Stimulated activated effector memory CD8-positive, alpha-beta T cell treated with anti-CD3 and anti-CD28 coated beads, Interleukin-12 subunit alpha, Interleukin-12 subunit beta, amount 100 ng/mL, for 72 hours (primary cell): ENCODE measurements at regions not wholly inside any gene's neighbourhood (a gene's known extent, or its start where the extent isn't known, plus 50 kb on each side); places are given as distances from the start of the nearest gene placed in this dataset.

Experiments used
- ATAC-seq: fragments of 150-1000 bp; cut with Tn5 transposase; 2 replicates; pipeline ENCODE4 v1.10.0; 2021
- DNase-seq, 2 donors: peaks; one replicate each; pipeline ENCODE4 v3.0.0; 2021 to 2022; ENCODE audit warnings: low spot score in 2 of 2
- H3K27ac Mint-ChIP-seq: one replicate; pipeline ENCODE4 v1.8.0; 2022; ENCODE audit warnings: mild to moderate bottlenecking, mixed read lengths
- H3K36me3 Mint-ChIP-seq: one replicate; pipeline ENCODE4 v1.8.0; 2022; ENCODE audit warnings: mild to moderate bottlenecking, mixed read lengths
- H3K4me1 Mint-ChIP-seq: one replicate; pipeline ENCODE4 v1.8.0; 2022; ENCODE audit warnings: mixed read lengths
- H3K4me3 Mint-ChIP-seq: one replicate; pipeline ENCODE4 v1.8.0; 2022; ENCODE audit warnings: mild to moderate bottlenecking, mixed read lengths
- H3K9me3 Mint-ChIP-seq: one replicate; pipeline ENCODE4 v1.8.0; 2022; ENCODE audit warnings: mixed read lengths

DNA sequence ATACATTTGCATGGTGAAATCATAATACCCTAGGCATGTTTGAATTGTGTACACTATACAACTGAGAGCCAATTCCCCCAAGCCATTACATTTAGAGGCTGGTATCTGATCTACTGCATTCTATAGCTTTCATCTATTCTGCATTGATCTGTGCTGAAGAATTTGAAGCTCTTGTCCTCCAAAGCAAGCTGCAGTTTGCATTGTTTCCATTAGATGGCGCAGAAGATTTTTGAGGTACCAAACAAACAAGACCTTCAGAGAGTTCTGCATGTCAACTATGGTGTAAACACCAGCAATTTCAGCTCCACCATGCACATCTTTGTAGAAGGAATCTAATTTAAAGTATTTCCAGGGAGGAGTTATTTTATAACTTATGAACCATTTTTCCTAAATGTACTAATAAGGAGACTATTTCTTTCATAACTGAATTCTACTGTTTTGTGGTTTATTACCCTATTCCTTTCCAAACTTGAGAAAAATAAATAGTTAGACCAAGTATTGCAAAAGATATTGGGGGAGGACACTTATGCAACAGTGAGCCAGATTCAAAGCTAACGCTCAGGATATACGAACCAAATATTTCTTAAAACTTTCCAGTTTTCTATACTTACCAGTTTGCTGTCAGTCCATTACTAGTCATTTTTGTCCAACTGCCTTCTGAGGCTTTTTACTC, 761.8 kb upstream of the ACVR2A start:
- peak; percentile 27 to 55 for DNase-seq
- ATAC-seq = no peak
- no peaks in the 10 kb centered on the region for H3K9me3 Mint-ChIP-seq
- H3K36me3 Mint-ChIP-seq = no peaks in the 10 kb centered on the region
- no peak overlapping the region for H3K4me3 Mint-ChIP-seq
- no peaks in the 10 kb centered on the region for H3K4me1 Mint-ChIP-seq
- H3K27ac Mint-ChIP-seq = no peak overlapping the region

DNA sequence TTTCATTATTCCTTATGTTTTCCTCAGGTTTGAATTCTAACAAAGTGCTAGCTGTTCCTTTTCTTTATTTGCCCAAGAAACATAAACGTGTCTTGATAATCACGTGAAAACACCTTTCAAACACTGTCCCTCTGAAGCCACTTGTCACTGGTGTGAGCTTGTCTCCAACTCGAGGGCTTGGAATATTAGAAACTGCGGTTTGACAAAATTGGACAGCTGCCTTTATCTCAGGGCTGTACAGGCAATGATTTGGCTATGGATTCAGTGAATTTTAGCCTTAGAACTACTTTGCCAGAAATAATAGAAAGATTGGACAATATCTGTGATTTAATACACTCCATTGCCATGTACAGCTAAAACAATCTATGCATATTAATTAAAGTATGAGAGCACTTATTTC, 763.0 kb upstream of the ACVR2A start:
- DNase-seq (no peak), ATAC-seq (no peak)
- Mint-ChIP-seq H3K9me3 (no peaks in the 10 kb centered on the region), H3K4me1 (no peaks in the 10 kb centered on the region), H3K36me3 (no peaks in the 10 kb centered on the region), H3K4me3 (no peak overlapping the region), H3K27ac (no peak overlapping the region)

DNA sequence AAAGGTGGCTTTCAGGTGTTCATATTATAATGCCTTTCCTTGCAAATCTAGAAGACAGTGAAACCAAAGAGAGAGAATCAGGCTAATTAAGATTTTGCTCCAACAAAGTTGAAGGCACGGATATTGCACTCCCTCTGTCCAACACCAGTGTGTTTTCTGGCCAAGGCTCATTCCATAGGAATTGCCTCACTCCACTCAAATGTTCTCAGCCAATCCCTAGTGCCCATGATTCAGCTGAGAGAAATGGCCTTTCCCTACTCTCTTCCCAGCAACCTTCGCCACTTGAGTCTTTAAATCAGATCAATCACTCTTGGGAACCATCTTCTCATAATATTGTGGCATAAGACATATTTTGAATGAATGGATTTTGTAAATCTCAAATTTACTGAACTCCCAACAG, 768.2 kb upstream of the ACVR2A start:
- no peaks in the 10 kb centered on the region for H3K9me3 Mint-ChIP-seq
- no peaks in the 10 kb centered on the region for H3K36me3 Mint-ChIP-seq
- no peak for ATAC-seq
- no peak for DNase-seq
- no peaks in the 10 kb centered on the region for H3K4me1 Mint-ChIP-seq
- no peak overlapping the region for H3K27ac Mint-ChIP-seq
- no peak overlapping the region for H3K4me3 Mint-ChIP-seq

DNA sequence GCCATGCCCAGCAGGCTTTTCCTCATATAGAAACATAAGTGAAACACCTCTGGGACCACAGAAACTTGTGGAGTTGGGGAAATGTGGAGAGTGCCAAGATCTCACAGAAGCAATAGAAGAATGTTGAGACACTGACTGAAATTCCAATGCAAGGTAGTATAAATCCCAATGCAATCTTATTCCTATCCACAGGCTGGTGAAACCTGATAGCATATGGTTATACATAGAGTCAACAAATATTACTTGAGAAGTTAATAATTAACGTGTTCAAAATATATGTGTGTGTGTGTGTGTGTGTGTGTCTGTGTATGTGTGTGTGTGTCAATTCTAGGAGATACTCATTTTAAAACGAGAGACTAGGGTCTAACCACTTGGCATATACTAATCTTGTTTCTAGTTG, 776.8 kb upstream of the ACVR2A start:
- Mint-ChIP-seq H3K27ac (no peak overlapping the region), H3K4me3 (no peak overlapping the region), H3K4me1 (no peaks in the 10 kb centered on the region), H3K36me3 (no peaks in the 10 kb centered on the region), H3K9me3 (no peaks in the 10 kb centered on the region)
- ATAC-seq (no peak), DNase-seq (no peak)

DNA sequence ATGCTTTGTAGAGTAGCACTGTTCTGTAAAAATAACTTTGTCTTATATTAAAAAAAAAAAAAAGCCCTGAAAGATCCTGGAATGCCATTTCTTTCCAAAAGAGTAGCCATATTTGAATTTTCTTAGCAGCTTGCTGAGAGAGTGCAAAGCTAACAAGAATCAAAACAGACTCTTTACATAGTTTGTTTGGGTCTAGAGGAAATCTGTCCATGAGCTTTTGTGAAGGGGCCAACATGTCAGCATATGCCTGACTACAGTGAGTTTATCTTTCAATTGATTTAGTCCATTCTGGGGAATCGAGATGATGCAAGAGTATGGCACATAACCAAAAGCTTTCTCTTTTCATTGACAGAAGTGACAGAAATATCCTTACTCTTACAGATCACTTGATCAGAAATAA, 777.7 kb upstream of the ACVR2A start:
- Mint-ChIP-seq H3K36me3 (no peaks in the 10 kb centered on the region), H3K27ac (no peak overlapping the region), H3K4me3 (no peak overlapping the region), H3K4me1 (no peaks in the 10 kb centered on the region), H3K9me3 (no peaks in the 10 kb centered on the region)
- DNase-seq = no peak
- no peak for ATAC-seq

DNA sequence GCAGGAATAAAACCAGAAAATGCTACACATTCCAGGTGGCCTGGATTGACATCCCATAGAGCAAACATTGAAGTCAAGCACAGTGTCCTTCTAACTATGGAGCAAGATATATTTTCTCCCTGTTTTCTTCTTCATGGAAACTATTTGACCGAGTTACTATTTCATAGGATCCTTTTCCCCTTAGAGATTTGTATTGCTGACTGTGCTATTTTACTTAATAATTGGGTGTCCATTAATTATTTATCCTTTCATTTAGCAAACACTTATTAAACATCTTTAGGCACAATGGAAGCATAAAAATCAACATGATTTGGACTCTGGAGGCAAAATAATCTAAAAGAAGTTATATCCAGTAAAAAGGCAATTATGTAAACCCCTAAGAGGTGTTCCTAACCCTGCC, 782.8 kb upstream of the ACVR2A start:
- DNase-seq = no peak
- Mint-ChIP-seq H3K9me3 (peaks cover 3% of the 10 kb centered on the region), H3K4me3 (no peak overlapping the region), H3K27ac (no peak overlapping the region), H3K36me3 (no peaks in the 10 kb centered on the region), H3K4me1 (no peaks in the 10 kb centered on the region)
- no peak for ATAC-seq

DNA sequence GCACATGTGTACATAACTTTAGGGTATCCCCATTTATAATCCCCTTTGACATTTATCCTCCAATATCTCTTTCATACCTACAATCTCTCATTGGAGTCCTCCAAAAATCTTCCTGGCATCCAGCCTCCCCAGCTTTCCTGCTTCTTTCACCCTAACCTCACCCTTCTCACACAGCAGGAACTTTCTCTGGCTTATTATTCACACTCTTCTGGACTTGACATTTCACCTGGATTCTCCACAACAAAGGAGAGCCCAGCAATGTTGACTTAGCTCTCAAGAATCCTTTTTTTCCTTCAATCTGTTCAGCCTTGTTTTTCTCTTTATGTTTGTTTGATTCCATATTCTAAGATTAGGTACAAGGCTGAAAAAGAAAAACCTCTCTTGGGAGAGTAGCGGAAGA, 783.6 kb upstream of the ACVR2A start:
- no peak for ATAC-seq

DNA sequence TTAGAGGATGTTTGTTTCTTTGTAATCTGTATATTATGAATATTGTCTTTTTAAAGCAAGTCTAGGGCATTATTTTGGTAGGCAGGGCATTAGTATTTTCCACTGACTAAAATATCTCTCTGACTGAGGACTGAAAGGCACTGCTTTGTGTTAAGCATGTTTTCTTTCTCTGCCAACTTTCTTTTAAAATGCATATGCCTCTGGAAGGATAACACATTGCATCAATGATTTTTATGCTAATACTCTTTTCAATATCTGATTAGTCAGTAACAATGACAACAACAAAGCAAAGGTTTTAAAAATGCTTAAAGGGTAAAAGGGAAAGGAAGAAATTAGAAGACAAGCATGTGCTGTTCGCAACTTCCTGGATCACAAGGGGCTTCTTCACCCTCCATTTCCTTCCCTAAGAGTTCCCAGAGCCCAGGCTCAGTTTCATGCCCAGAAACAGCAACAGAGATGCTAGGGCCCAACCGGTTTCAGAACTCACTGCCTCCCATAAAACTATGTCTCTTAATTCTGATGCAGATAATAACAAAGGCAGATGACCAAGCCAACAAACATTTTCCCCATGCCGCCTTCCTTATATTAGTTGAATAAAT, 786.8 kb upstream of the ACVR2A start:
- Mint-ChIP-seq H3K4me3 (no peak overlapping the region), H3K27ac (no peak overlapping the region), H3K9me3 (peaks cover 3% of the 10 kb centered on the region), H3K4me1 (no peaks in the 10 kb centered on the region), H3K36me3 (no peaks in the 10 kb centered on the region)
- DNase-seq (no peak), ATAC-seq (no peak)

More for the DNA sequence above, 783.6 kb upstream of the ACVR2A start:
- DNase-seq = no peak
- Mint-ChIP-seq H3K4me3 (no peak overlapping the region), H3K4me1 (no peaks in the 10 kb centered on the region), H3K27ac (no peak overlapping the region), H3K36me3 (no peaks in the 10 kb centered on the region), H3K9me3 (peaks cover 3% of the 10 kb centered on the region)

DNA sequence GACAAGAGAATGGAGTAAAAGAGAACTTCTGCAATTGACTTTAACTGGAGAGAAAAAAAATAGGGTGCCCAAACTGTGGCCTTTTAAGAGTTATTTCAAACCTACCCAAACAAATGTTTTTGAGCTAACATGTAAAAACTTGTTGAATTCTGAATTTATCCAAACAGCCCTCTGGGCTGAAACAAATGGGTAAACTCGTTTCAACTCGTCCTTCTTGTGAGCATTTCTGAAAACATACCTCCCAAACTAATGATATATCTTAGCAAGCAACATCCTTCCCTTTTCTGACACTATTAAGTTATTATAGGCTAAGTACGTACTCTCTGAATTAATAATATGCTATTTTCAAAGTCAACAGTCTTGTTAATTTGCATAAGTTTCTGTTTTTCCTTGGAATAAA, 793.0 kb upstream of the ACVR2A start:
- Mint-ChIP-seq H3K36me3 (no peaks in the 10 kb centered on the region), H3K4me1 (no peaks in the 10 kb centered on the region), H3K27ac (no peak overlapping the region), H3K4me3 (no peak overlapping the region), H3K9me3 (no peaks in the 10 kb centered on the region)
- ATAC-seq (no peak), DNase-seq (no peak)

DNA sequence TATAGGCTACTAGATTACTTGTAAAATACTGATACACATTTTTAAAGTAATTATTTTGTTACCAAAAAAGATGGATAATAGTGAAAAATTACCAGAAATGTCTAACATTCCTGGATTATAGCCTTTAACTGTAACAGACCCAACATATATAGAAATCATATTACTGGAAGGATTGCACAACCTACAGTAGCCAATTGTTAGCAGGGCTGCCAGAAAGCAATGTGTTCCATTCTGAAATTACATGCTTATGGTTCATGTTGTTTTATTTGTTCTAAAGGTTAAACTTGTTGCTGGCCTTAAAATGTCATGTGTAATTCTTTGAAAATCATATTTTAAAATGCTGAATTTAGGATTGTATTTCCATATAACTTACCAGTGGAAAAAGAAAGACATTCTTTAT, 793.6 kb upstream of the ACVR2A start:
- Mint-ChIP-seq H3K9me3 (no peaks in the 10 kb centered on the region), H3K4me1 (no peaks in the 10 kb centered on the region), H3K4me3 (no peak overlapping the region), H3K36me3 (no peaks in the 10 kb centered on the region), H3K27ac (no peak overlapping the region)
- no peak for ATAC-seq
- no peak for DNase-seq

DNA sequence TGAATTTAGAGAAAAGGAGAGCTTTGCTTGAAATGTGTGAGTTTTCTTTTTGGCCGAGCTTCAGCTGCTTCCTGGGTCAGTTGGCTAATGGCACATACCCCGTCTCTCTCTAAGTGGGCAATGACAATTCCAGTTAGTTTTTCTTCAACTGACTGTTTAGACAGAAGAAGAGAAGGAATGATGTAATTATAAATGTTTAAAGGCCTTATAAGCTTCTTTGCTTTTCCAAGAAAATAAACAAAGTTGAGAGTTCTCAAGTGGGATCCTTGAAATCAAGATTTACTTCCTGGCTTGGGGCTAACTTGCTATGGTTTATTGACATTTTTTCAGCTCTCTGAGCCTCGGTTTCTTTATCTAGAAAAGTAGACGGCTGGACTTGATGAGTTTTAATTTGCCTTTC, 794.9 kb upstream of the ACVR2A start:
- Mint-ChIP-seq H3K4me1 (peaks cover 4% of the 10 kb centered on the region), H3K9me3 (no peaks in the 10 kb centered on the region), H3K36me3 (no peaks in the 10 kb centered on the region), H3K27ac (no peak overlapping the region), H3K4me3 (no peak overlapping the region)
- ATAC-seq = no peak
- no peak for DNase-seq

DNA sequence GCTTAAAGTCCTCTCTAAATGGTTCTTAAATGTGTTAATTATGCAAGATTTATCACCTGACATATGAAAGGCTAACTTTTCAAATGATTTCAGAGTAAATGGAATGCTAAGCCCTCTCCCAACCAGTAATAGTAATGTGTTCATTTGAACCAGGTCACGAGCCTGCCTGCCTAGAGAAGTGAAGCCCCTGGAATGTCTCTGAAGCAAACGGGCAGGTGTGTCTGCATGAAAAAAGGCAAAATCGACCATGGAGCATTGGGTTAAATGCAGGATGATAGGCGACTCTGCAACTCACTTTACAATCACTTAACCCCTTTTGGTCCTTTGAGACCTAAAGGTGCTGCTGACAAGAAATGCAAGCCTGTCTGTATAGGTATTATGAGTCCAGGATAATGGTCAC, 798.4 kb upstream of the ACVR2A start:
- Mint-ChIP-seq H3K27ac (no peak overlapping the region), H3K36me3 (no peaks in the 10 kb centered on the region), H3K4me3 (no peak overlapping the region), H3K9me3 (no peaks in the 10 kb centered on the region), H3K4me1 (peaks cover 6% of the 10 kb centered on the region)
- no peak for ATAC-seq
- DNase-seq = no peak

DNA sequence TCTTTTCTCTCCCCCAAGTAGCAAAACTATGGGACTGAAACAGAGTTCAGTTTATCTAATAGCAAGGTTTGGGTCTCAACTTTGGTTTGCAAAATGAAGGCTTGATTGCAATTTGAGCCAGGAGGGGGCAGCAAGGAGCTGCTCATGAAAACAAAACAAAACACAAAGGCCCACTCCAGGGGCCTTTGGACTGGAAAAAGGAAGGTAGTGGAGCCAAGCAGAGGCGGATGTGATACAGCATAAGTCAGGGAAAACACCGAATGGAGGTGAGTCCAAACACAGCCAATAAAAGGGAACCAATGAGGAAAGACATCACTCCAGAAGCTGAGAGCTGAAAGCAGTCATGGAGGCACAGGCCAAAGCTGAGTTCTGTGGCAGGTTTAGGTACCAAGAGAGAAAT, 799.7 kb upstream of the ACVR2A start:
- no peaks in the 10 kb centered on the region for H3K36me3 Mint-ChIP-seq

DNA sequence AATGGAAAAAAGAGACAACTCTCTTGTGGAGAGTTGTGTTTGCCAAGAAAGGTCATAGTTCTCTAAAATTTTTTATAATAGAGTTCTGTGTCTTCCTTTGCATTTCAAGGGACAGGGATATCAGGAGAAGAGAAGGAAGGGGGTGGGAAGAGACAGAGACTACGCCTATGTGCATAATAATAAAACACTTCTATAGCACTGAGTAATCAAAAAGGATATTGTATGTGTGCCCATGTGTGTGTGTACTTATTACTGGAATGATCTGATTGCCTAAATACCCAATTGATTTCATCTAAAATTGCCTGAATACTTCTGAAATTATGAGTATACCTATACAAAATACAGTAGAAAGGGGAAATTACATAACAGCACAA, 803.7 kb upstream of the ACVR2A start:
- H3K4me1 Mint-ChIP-seq = peaks cover 6% of the 10 kb centered on the region
- ATAC-seq = no peak
- no peak overlapping the region for H3K27ac Mint-ChIP-seq

More for the DNA sequence above, 799.7 kb upstream of the ACVR2A start:
- peak overlapping the region; percentile 16 for H3K27ac Mint-ChIP-seq
- no peak overlapping the region for H3K4me3 Mint-ChIP-seq
- no peaks in the 10 kb centered on the region for H3K9me3 Mint-ChIP-seq
- H3K4me1 Mint-ChIP-seq = peaks cover 6% of the 10 kb centered on the region
- ATAC-seq = no peak
- peak; percentile 11 to 49 for DNase-seq

DNA sequence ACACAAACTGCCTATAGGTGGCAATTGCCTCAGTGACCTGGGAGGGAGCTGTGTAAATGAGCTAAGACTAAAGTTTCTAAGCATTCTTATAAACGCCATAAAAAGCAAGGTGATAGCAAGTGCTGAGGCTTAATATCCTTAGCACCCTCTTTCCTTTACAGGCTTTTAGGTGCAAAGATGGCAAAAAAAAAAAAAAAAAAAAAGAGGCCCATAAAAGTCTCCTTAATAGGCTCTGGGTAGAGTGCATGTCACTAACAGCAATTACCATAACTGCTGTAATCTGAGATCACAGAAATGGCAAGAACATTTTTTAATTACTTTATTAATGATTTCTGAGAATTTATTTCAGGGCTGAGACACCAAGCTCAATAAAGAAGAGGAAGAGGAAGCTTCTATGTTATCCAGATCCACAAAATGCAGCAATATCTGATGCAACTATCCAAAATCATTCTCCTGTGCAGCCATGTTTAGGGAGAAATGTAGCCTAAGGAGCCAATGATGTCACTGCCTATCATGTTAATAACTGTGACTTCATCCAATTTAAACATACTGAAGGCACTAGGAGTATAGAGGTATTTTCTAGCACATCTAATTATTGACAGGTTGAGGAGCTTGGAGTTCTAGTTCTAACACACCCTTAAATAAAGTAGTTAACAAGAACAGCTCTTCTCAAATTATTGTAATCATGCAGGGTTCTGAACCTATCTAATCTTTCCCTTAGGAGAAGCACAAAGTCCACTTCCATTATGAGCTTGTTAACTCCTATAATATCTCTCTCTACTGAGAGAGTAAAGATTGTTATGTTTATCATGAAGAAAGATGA, 804.3 kb upstream of the ACVR2A start:
- H3K4me3 Mint-ChIP-seq = no peak overlapping the region
- peaks cover 6% of the 10 kb centered on the region for H3K4me1 Mint-ChIP-seq
- H3K9me3 Mint-ChIP-seq = no peaks in the 10 kb centered on the region
- no peaks in the 10 kb centered on the region for H3K36me3 Mint-ChIP-seq
- no peak for ATAC-seq
- DNase-seq = no peak
- H3K27ac Mint-ChIP-seq = no peak overlapping the region

More for the DNA sequence above, 803.7 kb upstream of the ACVR2A start:
- Mint-ChIP-seq H3K36me3 (no peaks in the 10 kb centered on the region), H3K4me3 (no peak overlapping the region), H3K9me3 (no peaks in the 10 kb centered on the region)
- DNase-seq = no peak

DNA sequence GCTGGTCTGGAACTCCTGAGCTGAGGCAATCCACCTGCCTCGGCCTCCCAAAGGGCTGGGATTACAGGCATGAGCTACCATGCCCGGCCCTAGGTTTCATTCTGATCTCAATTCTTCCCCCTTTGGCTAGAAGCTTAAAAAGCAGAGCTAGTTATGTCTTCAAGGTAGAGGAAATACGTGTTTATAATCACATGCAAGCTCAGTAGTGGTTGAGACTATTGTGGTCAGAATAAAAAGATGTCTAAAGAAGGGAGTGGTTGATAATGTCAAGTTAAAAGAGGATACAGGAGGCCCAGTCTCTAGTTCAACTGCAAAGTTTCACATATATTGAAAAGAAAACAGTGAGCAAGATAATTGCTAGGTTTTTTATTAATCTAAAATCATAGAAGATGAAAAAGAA, 807.8 kb upstream of the ACVR2A start:
- ATAC-seq (no peak), DNase-seq (no peak)
- H3K9me3 Mint-ChIP-seq = no peaks in the 10 kb centered on the region
- H3K4me3 Mint-ChIP-seq = no peak overlapping the region
- no peaks in the 10 kb centered on the region for H3K36me3 Mint-ChIP-seq
- H3K4me1 Mint-ChIP-seq = no peaks in the 10 kb centered on the region
- H3K27ac Mint-ChIP-seq = no peak overlapping the region
